ENCODE measurements at regions not wholly inside any gene's neighbourhood (a gene's known extent, or its start where the extent isn't known, plus 50 kb on each side); places are given as distances from the start of the nearest gene placed in this dataset.

- no peaks in the 10 kb centered on the region for H3K36me3 Mint-ChIP-seq
- ATAC-seq (no peak), DNase-seq (ENCODE audit: low spot score) (no peak)
- POLR2A ChIA-PET = no interaction called here
- H3K9me3 Mint-ChIP-seq = no peaks in the 10 kb centered on the region
- H3K4me3 Mint-ChIP-seq = no peak overlapping the region
- no peaks in the 10 kb centered on the region for H3K27me3 Mint-ChIP-seq (ENCODE audit: low read depth)
- CTCF ChIA-PET = no interaction called here
- H3K4me1 Mint-ChIP-seq = 0 out of 2 replicates have a peak, but pooled peaks cover 5% of the 10 kb centered on the region
- no peak for TF ChIP-seq FOXK1 (CRISPR knock-in tag; IDR thresholded peaks at IDR 0.05)
- no peak for TF ChIP-seq ZNF423 (CRISPR knock-in tag; IDR thresholded peaks at IDR 0.05)
- no peak for TF ChIP-seq ZNF671 (CRISPR knock-in tag; IDR thresholded peaks at IDR 0.05)
- no peak for TF ChIP-seq CREB1 (CRISPR knock-in tag; IDR thresholded peaks at IDR 0.05)
- TF ChIP-seq GTF2I (CRISPR knock-in tag; conservative IDR thresholded peaks at IDR 0.05) = no peak
- TF ChIP-seq JUN (CRISPR knock-in tag; IDR thresholded peaks at IDR 0.05) = no peak
- TF ChIP-seq GABPB1 (CRISPR knock-in tag; IDR thresholded peaks at IDR 0.05) = no peak
- no peak for TF ChIP-seq NFYB (CRISPR knock-in tag; conservative IDR thresholded peaks at IDR 0.05; ENCODE audit: low read depth)
- no peak for TF ChIP-seq MLX (CRISPR knock-in tag; IDR thresholded peaks at IDR 0.05)
- TF ChIP-seq ZNF138 (CRISPR knock-in tag; conservative IDR thresholded peaks at IDR 0.05) = no peak
- TF ChIP-seq ZSCAN18 (CRISPR knock-in tag; IDR thresholded peaks at IDR 0.05) = no peak
- no peak overlapping the region for H3K27ac Mint-ChIP-seq
Measured at GRCh38 chr5:130773813-130774212, 391.2 kb downstream of the HINT1 start.

- H3K36me3 Mint-ChIP-seq = no peaks in the 10 kb centered on the region
- H3K4me3 Mint-ChIP-seq = no peak overlapping the region
- POLR2A ChIA-PET = no interaction called here
- CTCF ChIA-PET = no interaction called here
- ATAC-seq = no peak
- TF ChIP-seq ATF2 (CRISPR knock-in tag; IDR thresholded peaks at IDR 0.05; ENCODE audit: borderline replicate concordance, low read depth) (no peak), ARID4B (CRISPR knock-in tag; IDR thresholded peaks at IDR 0.05; ENCODE audit: borderline replicate concordance) (no peak), TP53 (CRISPR knock-in tag; IDR thresholded peaks at IDR 0.05) (no peak), CREB1 (CRISPR knock-in tag; IDR thresholded peaks at IDR 0.05) (no peak), RELA (CRISPR knock-in tag; IDR thresholded peaks at IDR 0.05; ENCODE audit: borderline replicate concordance) (no peak), IRF1 (CRISPR knock-in tag; IDR thresholded peaks at IDR 0.05) (no peak)
- no peak for DNase-seq (ENCODE audit: low spot score)
- H3K4me1 Mint-ChIP-seq = no peaks in the 10 kb centered on the region
- H3K27me3 Mint-ChIP-seq (ENCODE audit: low read depth) = no peaks in the 10 kb centered on the region
- peaks cover 5% of the 10 kb centered on the region for H3K9me3 Mint-ChIP-seq
- H3K27ac Mint-ChIP-seq = no peak overlapping the region
Measured at GRCh38 chr5:130762031-130762430, 403.0 kb downstream of the HINT1 start.
